ENCODE measurements at regions not wholly inside any gene's neighbourhood (a gene's known extent, or its start where the extent isn't known, plus 50 kb on each side); places are given as distances from the start of the nearest gene placed in this dataset.
"Not testable (repeated sequence)": the region's sequence is repeated elsewhere in the genome, so short reads cannot be mapped to it uniquely, and the experiment has no call there.

DNA sequence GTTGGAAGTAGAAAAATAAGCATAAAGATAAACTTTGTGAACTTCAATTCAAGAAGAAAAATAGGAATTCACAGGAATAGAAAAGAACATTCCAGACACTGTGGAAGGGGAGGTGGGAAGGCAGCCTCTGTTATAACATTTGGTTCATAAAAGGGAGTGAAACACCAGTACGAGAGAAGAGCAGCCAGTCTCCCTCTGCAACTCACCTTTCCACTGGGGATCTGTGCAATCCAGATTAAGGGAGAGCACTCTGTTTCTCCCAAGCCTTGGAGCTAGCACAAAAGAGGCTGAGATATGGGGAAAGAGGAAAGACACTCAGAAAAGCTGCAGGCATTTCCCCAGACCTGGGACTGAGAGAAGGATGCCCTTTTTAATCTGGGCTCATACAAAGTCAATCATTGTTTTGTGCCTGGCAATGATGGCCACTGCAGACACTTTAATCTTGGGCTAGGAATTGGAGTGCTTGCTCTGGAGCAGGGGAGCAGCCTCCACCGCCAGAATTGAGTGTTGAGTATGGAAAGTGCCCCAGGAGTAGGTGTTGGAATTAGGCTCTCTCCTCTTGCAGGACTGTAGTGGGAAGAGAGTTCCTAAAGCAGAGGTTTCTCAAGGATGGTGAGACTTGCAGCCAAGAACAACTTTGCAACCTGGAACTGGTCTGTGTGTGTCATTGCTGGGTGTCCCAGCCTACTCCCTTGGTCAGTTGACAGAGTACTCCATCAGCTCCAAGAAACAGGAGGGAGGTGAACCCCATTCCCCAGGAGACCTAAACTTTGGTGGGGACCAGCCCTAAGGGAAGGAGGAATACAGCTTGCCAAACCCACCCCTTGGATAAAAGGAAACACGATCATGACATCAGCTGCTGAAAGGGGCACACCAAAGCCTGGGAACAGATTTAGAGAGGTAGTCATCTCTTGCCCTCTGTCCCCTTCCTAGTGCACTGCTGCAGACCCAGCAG, 1510.2 kb upstream of the TPTE start:
- H3K9ac ChIP-seq (ENCODE audit: insufficient read depth in 1 of 2, low read length in 2 of 2); DNase-seq; H3K27ac ChIP-seq (ENCODE audit: low read depth in 1 of 2, low read length in 1 of 2); H3K27me3 ChIP-seq (ENCODE audit: control insufficient read depth in 3 of 3, insufficient read depth in 3 of 3, low read length in 2 of 3); ATAC-seq (ENCODE audit: insufficient read depth, low FRiP score); H3K4me1 ChIP-seq (ENCODE audit: control insufficient read depth in 5 of 5, insufficient read depth in 5 of 5, low read length in 5 of 5); H3K4me3 ChIP-seq; H3K36me3 ChIP-seq (ENCODE audit: control insufficient read depth in 4 of 4, insufficient read depth in 4 of 4, low read length in 4 of 4): not testable (repeated sequence)
- peaks cover 0 to 41% (median 9%) of the 10 kb centered on the region in 4 donors for H3K9me3 ChIP-seq (ENCODE audit: control insufficient read depth in 4 of 4, insufficient read depth in 3 of 4, low read length in 3 of 4)
- WGBS, 2 donors, result 54 to 68% methylated on average over 3 of the region's 3 CpGs

DNA sequence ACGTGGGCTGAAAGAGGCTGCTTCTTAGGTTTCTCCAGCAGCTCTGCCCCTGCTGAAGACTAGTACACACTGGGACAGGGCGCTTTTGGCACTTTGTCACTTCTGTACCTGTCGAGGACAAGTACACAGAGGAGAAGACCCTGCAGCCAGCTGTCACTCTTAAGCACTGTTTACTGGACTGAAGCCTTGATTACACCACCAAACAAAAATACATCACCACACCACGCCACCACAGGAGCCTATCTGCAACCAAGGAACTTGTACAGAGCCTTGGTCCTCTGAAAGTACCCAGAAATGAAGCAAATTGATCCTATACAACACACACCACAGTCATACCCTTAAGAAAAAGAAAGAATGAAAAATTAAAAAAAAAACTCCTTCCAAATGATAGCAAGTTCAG, 1509.5 kb upstream of the TPTE start:
- not testable (repeated sequence) for H3K4me1 ChIP-seq (ENCODE audit: control insufficient read depth in 5 of 5, insufficient read depth in 5 of 5, low read length in 5 of 5); H3K27ac ChIP-seq (ENCODE audit: low read depth in 1 of 2, low read length in 1 of 2); H3K36me3 ChIP-seq (ENCODE audit: control insufficient read depth in 4 of 4, insufficient read depth in 4 of 4, low read length in 4 of 4); H3K4me3 ChIP-seq; H3K27me3 ChIP-seq (ENCODE audit: control insufficient read depth in 3 of 3, insufficient read depth in 3 of 3, low read length in 2 of 3); DNase-seq; H3K9ac ChIP-seq (ENCODE audit: insufficient read depth in 1 of 2, low read length in 2 of 2); ATAC-seq (ENCODE audit: insufficient read depth, low FRiP score)
- H3K9me3 ChIP-seq (ENCODE audit: control insufficient read depth in 4 of 4, insufficient read depth in 3 of 4, low read length in 3 of 4), result peaks cover 0 to 36% (median 9%) of the 10 kb centered on the region in 4 donors
- WGBS, 2 donors, result 38 to 54% methylated on average over 4 of the region's 4 CpGs

DNA sequence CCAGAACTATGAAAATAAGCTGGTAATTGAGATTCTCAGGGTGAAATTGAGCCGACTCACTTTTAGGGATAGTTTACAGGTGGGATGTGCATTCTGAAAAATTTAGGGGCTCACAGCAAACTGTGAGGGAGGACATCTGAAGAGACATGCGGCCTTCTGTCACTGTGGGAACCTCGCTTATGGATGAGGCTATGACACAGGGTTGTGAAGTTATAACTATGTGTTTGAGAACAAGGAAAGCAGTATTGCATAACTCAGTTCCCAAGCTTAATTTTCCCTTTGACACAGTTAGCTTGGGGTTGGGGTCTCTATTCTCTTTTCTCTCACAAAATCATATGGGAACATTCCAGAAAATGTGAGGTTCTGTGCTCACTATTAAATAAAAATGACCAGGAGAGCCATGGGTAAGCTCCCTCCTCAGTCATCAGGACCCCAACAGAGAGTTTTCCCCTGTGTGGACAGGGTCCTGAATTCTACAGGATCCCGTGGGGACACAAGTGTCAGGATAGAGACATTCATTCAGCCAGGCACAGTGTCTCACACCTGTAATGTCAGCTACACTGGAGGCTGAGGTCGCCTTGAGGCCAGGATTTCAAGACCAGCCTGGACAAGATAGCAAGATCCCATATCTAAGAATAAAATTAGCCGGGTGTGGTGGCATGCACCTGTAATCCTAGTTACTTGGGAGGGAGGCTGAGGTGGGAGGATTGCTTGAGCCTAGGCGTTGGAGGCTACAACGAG, 1507.7 kb upstream of the TPTE start:
- ATAC-seq (ENCODE audit: insufficient read depth, low FRiP score); H3K27ac ChIP-seq (ENCODE audit: low read depth in 1 of 2, low read length in 1 of 2); H3K4me3 ChIP-seq; DNase-seq; H3K36me3 ChIP-seq (ENCODE audit: control insufficient read depth in 4 of 4, insufficient read depth in 4 of 4, low read length in 4 of 4); H3K9ac ChIP-seq (ENCODE audit: insufficient read depth in 1 of 2, low read length in 2 of 2); H3K4me1 ChIP-seq (ENCODE audit: control insufficient read depth in 5 of 5, insufficient read depth in 5 of 5, low read length in 5 of 5); H3K27me3 ChIP-seq (ENCODE audit: control insufficient read depth in 3 of 3, insufficient read depth in 3 of 3, low read length in 2 of 3): not testable (repeated sequence)
- 52 to 69% methylated on average over 8 of the region's 8 CpGs for WGBS, 2 donors
- H3K9me3 ChIP-seq (ENCODE audit: control insufficient read depth in 4 of 4, insufficient read depth in 3 of 4, low read length in 3 of 4), result peaks cover 0 to 31% (median 6%) of the 10 kb centered on the region in 4 donors

DNA sequence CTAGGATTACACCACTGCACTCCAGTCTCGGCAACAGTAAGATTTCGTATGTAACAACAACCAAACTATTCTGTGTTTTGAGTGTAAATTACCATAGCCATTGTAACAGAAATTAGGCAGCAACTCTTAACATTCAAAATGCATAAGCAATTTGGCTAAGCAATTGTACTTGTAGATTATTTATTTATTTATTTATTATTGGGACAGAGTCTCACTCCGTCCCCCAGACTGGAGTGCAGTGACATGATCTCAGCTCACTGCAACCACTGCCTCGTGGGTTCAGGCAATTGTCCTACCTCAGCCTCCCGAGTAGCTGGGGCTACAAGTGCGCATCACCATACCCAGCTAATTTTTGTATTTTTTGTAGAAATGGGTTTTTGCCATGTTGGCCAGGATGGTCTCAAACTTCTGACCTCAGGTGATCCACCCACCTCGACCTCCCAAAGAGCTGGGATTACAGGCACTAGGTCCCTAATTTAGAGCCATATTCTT, 1507.1 kb upstream of the TPTE start:
- not testable (repeated sequence) for H3K4me3 ChIP-seq; ATAC-seq (ENCODE audit: insufficient read depth, low FRiP score); H3K27me3 ChIP-seq (ENCODE audit: control insufficient read depth in 3 of 3, insufficient read depth in 3 of 3, low read length in 2 of 3); H3K27ac ChIP-seq (ENCODE audit: low read depth in 1 of 2, low read length in 1 of 2); DNase-seq; H3K4me1 ChIP-seq (ENCODE audit: control insufficient read depth in 5 of 5, insufficient read depth in 5 of 5, low read length in 5 of 5); H3K9ac ChIP-seq (ENCODE audit: insufficient read depth in 1 of 2, low read length in 2 of 2); H3K36me3 ChIP-seq (ENCODE audit: control insufficient read depth in 4 of 4, insufficient read depth in 4 of 4, low read length in 4 of 4)
- peaks cover 0 to 26% (median 4%) of the 10 kb centered on the region in 4 donors for H3K9me3 ChIP-seq (ENCODE audit: control insufficient read depth in 4 of 4, insufficient read depth in 3 of 4, low read length in 3 of 4)
- 69 to 71% methylated on average over 7 of the region's 7 CpGs for WGBS, 2 donors

DNA sequence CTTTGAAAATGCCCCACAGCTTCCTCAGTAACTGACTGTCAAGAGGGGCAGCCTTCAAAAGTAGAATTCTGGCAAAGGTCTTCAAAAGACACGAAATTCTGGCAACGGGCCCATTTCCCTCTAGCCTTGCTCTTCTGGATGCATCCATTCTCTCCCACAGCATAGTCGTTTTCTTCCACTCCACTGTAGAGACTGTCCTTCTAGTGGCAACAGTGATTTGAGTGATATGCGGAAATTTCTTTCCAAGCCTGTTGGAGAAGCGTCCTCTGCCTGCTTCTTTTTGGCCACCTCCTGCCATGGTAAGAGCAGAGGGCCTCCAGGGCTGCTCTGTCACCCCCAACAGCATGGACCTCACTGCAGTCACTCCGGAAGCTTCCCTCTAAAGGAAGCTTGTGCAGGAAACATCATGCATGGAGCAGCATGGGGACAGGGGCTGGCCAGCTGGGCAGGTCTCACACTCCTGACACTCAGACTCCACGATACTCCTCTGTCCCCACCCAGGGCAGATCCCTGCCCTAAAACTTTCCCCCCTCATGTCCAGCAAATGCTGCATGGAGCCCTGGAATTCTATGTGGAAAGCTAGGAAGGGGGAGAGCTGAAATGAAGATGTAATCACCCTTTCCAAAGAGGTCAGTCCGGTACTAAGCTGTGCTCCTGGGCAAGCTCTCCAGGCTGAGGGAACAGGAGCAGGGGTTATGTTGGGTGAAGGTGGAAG, 1505.7 kb upstream of the TPTE start:
- DNase-seq; H3K4me3 ChIP-seq; ATAC-seq (ENCODE audit: insufficient read depth, low FRiP score); H3K9ac ChIP-seq (ENCODE audit: insufficient read depth in 1 of 2, low read length in 2 of 2); H3K27ac ChIP-seq (ENCODE audit: low read depth in 1 of 2, low read length in 1 of 2); H3K4me1 ChIP-seq (ENCODE audit: control insufficient read depth in 5 of 5, insufficient read depth in 5 of 5, low read length in 5 of 5); H3K27me3 ChIP-seq (ENCODE audit: control insufficient read depth in 3 of 3, insufficient read depth in 3 of 3, low read length in 2 of 3); H3K36me3 ChIP-seq (ENCODE audit: control insufficient read depth in 4 of 4, insufficient read depth in 4 of 4, low read length in 4 of 4): not testable (repeated sequence)
- 58 to 68% methylated on average over 7 of the region's 8 CpGs for WGBS, 2 donors
- H3K9me3 ChIP-seq (ENCODE audit: control insufficient read depth in 4 of 4, insufficient read depth in 3 of 4, low read length in 3 of 4), result peaks cover 0 to 21% (median 4%) of the 10 kb centered on the region in 4 donors

DNA sequence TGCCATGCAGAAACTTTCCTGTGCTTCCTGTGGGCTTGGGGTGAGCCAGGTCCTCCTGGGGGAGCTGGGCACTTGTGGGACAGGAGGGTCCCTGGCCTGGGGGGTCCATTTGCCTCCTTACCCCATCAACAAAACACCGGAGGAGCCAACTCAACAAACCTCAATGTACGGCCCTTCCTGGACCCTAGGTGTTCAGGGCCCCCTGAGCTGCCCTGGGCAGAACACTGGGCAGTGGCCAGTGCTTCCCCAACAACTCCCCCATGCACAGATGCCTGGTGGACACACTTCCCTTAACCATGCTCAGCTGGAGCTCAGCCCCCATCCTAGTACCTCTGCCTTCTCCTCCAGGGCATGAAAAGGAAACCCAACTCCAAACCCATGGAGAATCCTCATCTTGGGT, 1504.2 kb upstream of the TPTE start:
- H3K27me3 ChIP-seq (ENCODE audit: control insufficient read depth in 3 of 3, insufficient read depth in 3 of 3, low read length in 2 of 3); H3K36me3 ChIP-seq (ENCODE audit: control insufficient read depth in 4 of 4, insufficient read depth in 4 of 4, low read length in 4 of 4); H3K4me1 ChIP-seq (ENCODE audit: control insufficient read depth in 5 of 5, insufficient read depth in 5 of 5, low read length in 5 of 5); DNase-seq; H3K27ac ChIP-seq (ENCODE audit: low read depth in 1 of 2, low read length in 1 of 2); H3K4me3 ChIP-seq; ATAC-seq (ENCODE audit: insufficient read depth, low FRiP score); H3K9ac ChIP-seq (ENCODE audit: insufficient read depth in 1 of 2, low read length in 2 of 2): not testable (repeated sequence)
- H3K9me3 ChIP-seq (ENCODE audit: control insufficient read depth in 4 of 4, insufficient read depth in 3 of 4, low read length in 3 of 4), result peaks cover 0 to 14% (median 3%) of the 10 kb centered on the region in 4 donors
- WGBS, 2 donors, result 47 to 57% methylated on average over 2 of the region's 2 CpGs

DNA sequence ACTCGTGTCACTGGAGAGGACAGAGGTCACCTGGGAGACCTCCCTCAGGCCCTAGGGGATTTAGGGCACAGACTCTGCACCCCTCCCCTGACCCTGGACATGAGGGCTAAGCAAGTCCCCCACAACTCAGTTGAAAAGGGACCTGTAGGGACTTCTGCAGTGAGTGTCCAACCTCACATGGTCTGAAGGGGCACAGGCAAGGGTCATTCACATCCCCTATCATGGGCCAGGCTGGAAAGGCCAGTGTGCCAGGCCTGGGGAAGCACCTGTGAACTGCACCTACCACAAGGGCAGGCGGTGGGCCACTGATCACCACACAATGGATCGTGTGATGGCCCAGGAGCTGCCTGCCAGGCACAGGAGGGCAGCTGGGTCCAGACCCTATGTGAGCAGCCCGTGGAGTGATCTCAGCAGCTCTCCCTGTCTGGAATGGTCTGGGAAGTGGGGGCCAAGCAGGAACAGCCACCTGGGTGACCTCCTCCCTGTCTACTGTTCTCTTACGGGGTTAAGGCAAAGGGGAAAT, 1502.6 kb upstream of the TPTE start:
- H3K9me3 ChIP-seq (ENCODE audit: control insufficient read depth in 4 of 4, insufficient read depth in 3 of 4, low read length in 3 of 4); H3K36me3 ChIP-seq (ENCODE audit: control insufficient read depth in 4 of 4, insufficient read depth in 4 of 4, low read length in 4 of 4); H3K27me3 ChIP-seq (ENCODE audit: control insufficient read depth in 3 of 3, insufficient read depth in 3 of 3, low read length in 2 of 3); H3K4me1 ChIP-seq (ENCODE audit: control insufficient read depth in 5 of 5, insufficient read depth in 5 of 5, low read length in 5 of 5); H3K27ac ChIP-seq (ENCODE audit: low read depth in 1 of 2, low read length in 1 of 2); ATAC-seq (ENCODE audit: insufficient read depth, low FRiP score); H3K4me3 ChIP-seq; DNase-seq; H3K9ac ChIP-seq (ENCODE audit: insufficient read depth in 1 of 2, low read length in 2 of 2): not testable (repeated sequence)
- 35 to 71% methylated on average over 4 to 5 of the region's 5 CpGs for WGBS, 2 donors
